HCT116 (cell line): ENCODE measurements at regions not wholly inside any gene's neighbourhood (a gene's known extent, or its start where the extent isn't known, plus 50 kb on each side); places are given as distances from the start of the nearest gene placed in this dataset.

Experiments
- ATAC-seq: fragments of 200-7000 bp; cut with Tn5 transposase; 2 replicates; pipeline ENCODE4 v1.9.1; 2020; ENCODE audit warnings: mild to moderate bottlenecking, moderate library complexity
- BruUV-seq: library from RNA; stranded (reverse); fragments of 400-500 nt; replicated peaks from 2 replicates; lab custom pipeline; 2021; lab: Mats Ljungman, UMichigan
- CTCF ChIA-PET: fragments of 300-600 bp; sonication (Branson Sonifier 250); formaldehyde crosslinking; loops from one replicate; lab custom pipeline; 2021; ENCODE audit warnings: antibody characterized with exemption; lab: Charles Lee
- POLR2A ChIA-PET: fragments of 300-600, 350-600 bp; sonication (Branson Sonifier 250); formaldehyde crosslinking; loops from one replicate; lab custom pipeline; 2021; ENCODE audit warnings: antibody characterized with exemption; lab: Charles Lee
- RAD21 ChIA-PET, 2 experiments: fragments of 300-600 bp; sonication (Branson Sonifier 250); formaldehyde crosslinking; loops; one replicate each; lab custom pipeline; 2023; ENCODE audit warnings: low total read pairs in 2 of 2; ENCODE audit not compliant: uncharacterized antibody in 2 of 2, unreplicated experiment in 2 of 2, low non-redundant PET in 1 of 2; lab: Charles Lee
- DNase-seq: peaks from one replicate; pipeline ENCODE4 v3.0.0-alpha.2; 2010; ENCODE audit warnings: low read depth, low spot score
- H2AFZ ChIP-seq: fragments of 200-600 bp; shearing (Covaris generic), sonication (generic); 2 replicates; pipeline ENCODE4 v1.6.1; 2017; ENCODE audit warnings: low read depth, mixed run types, mixed read lengths, antibody characterized with exemption, low read length; ENCODE audit not compliant: poor library complexity, severe bottlenecking
- H3K27ac ChIP-seq: 2 replicates; pipeline ENCODE4 v1.5.1; 2012; ENCODE audit warnings: low read depth, low read length
- H3K27me3 ChIP-seq: fragments of 200-600 bp; sonication (generic); 2 replicates; pipeline ENCODE4 v1.6.1; 2016; ENCODE audit warnings: mixed run types, low read length, mixed read lengths; ENCODE audit not compliant: insufficient read depth
- H3K36me3 ChIP-seq, 2 experiments: fragments of 200-500 bp in 1 of 2; fragments of 200-600 bp in 1 of 2; sonication (Bioruptor generic) in 1 of 2; sonication (generic) in 1 of 2; 2 replicates each; pipeline versions ENCODE4 v1.5.1 to v1.6.1; 2014 to 2016; ENCODE audit warnings: low read length in 2 of 2, inconsistent platforms in 1 of 2, mixed read lengths in 1 of 2, mixed run types in 1 of 2; ENCODE audit not compliant: insufficient read depth in 2 of 2, control insufficient read depth in 1 of 2
- H3K4me1 ChIP-seq, 2 experiments: fragments of 200-600 bp in 1 of 2; sonication (generic) in 1 of 2; 2 replicates each; pipeline versions ENCODE4 v1.5.1 to v1.6.1; 2012 to 2017; ENCODE audit warnings: low read length in 2 of 2, inconsistent platforms in 1 of 2, mild to moderate bottlenecking in 1 of 2, mixed read lengths in 1 of 2, mixed run types in 1 of 2, moderate library complexity in 1 of 2; ENCODE audit not compliant: insufficient read depth in 2 of 2, control insufficient read depth in 1 of 2
- H3K4me2 ChIP-seq: fragments of 200-600 bp; sonication (generic); 2 replicates; pipeline ENCODE4 v1.6.1; 2017; ENCODE audit warnings: mixed run types, low read length, mixed read lengths
- H3K4me3 ChIP-seq, 2 experiments: fragments of 200-600 bp in 1 of 2; sonication (generic) in 1 of 2; replicated peaks in 1 of 2; 2 replicates each; pipeline ENCODE4 v1.5.1; 2011 to 2016; ENCODE audit warnings: low read length in 2 of 2, control low read depth in 1 of 2, low read depth in 1 of 2, mild to moderate bottlenecking in 1 of 2, mixed read lengths in 1 of 2, mixed run types in 1 of 2
- H3K79me2 ChIP-seq: fragments of 200-600 bp; sonication (generic); 2 replicates; pipeline ENCODE4 v1.6.1; 2017; ENCODE audit warnings: mild to moderate bottlenecking, mixed run types, low read length, moderate library complexity, mixed read lengths; ENCODE audit not compliant: insufficient read depth
- H3K9ac ChIP-seq: fragments of 200-600 bp; sonication (generic); 2 replicates; pipeline ENCODE4 v1.6.1; 2016; ENCODE audit warnings: low read length, mixed read lengths
- H3K9me2 ChIP-seq: fragments of 200-600 bp; sonication (generic), shearing (Covaris generic); 2 replicates; pipeline ENCODE4 v1.6.1; 2017; ENCODE audit warnings: mixed run types, mild to moderate bottlenecking, moderate library complexity; ENCODE audit not compliant: insufficient read depth
- H3K9me3 ChIP-seq, 2 experiments: fragments of 200-500 bp in 1 of 2; fragments of 200-600 bp in 1 of 2; sonication (Bioruptor generic) in 1 of 2; sonication (generic) in 1 of 2; 2 replicates each; pipeline ENCODE4 v1.6.1; 2014 to 2017; ENCODE audit warnings: low read length in 2 of 2, mixed read lengths in 2 of 2, inconsistent platforms in 1 of 2, low read depth in 1 of 2, mild to moderate bottlenecking in 1 of 2, mixed run types in 1 of 2, moderate library complexity in 1 of 2; ENCODE audit not compliant: control insufficient read depth in 1 of 2, insufficient read depth in 1 of 2
- H4K20me1 ChIP-seq: fragments of 200-600 bp; sonication (generic), shearing (Covaris generic); 2 replicates; pipeline ENCODE4 v1.6.1; 2017; ENCODE audit warnings: mixed run types, mild to moderate bottlenecking, moderate library complexity; ENCODE audit not compliant: insufficient read depth
- ATF3 ChIP-seq: IDR thresholded peaks from 2 replicates; pipeline ENCODE4 v1.6.1; 2012
- CBX3 ChIP-seq: IDR thresholded peaks from 2 replicates; pipeline ENCODE4 v1.6.1; 2012; ENCODE audit warnings: low read depth
- CEBPB ChIP-seq: IDR thresholded peaks from 2 replicates; pipeline ENCODE4 v1.6.1; 2012; ENCODE audit warnings: low read depth
- EGR1 ChIP-seq: IDR thresholded peaks from 2 replicates; pipeline ENCODE4 v1.6.1; 2012; ENCODE audit warnings: low read depth
- ELF1 ChIP-seq: IDR thresholded peaks from 2 replicates; pipeline ENCODE4 v1.6.1; 2012; ENCODE audit warnings: low read depth, borderline replicate concordance
- EZH2 ChIP-seq: fragments of 200-600 bp; sonication (generic); IDR thresholded peaks from 2 replicates; pipeline ENCODE4 v1.6.1; 2017; ENCODE audit warnings: antibody characterized with exemption, mixed run types
- EZH2phosphoT487 ChIP-seq: fragments of 200-600 bp; IDR thresholded peaks from 2 replicates; pipeline ENCODE4 v1.6.1; 2018; ENCODE audit warnings: antibody characterized with exemption, borderline replicate concordance
- FOSL1 ChIP-seq: IDR thresholded peaks from 2 replicates; pipeline ENCODE4 v1.6.1; 2012; ENCODE audit warnings: low read depth
- JUND ChIP-seq: IDR thresholded peaks from 2 replicates; pipeline ENCODE4 v1.6.1; 2012
- MAX ChIP-seq: IDR thresholded peaks from 2 replicates; pipeline ENCODE4 v1.6.1; 2012
- POLR2A ChIP-seq: IDR thresholded peaks from 2 replicates; pipeline ENCODE4 v1.7.0; 2011; ENCODE audit warnings: borderline replicate concordance; ENCODE audit not compliant: insufficient read depth, insufficient read length; ENCODE audit errors: extremely low read depth
- RAD21 ChIP-seq: IDR thresholded peaks from 2 replicates; pipeline ENCODE4 v1.6.1; 2012; ENCODE audit warnings: low read depth, mild to moderate bottlenecking
- REST ChIP-seq: IDR thresholded peaks from 2 replicates; pipeline ENCODE4 v1.6.1; 2012; ENCODE audit warnings: low read depth
- SIN3A ChIP-seq: IDR thresholded peaks from 2 replicates; pipeline ENCODE4 v1.6.1; 2012; ENCODE audit warnings: low read depth
- SP1 ChIP-seq: IDR thresholded peaks from 2 replicates; pipeline ENCODE4 v1.6.1; 2012; ENCODE audit warnings: low read depth
- SRF ChIP-seq: IDR thresholded peaks from 2 replicates; pipeline ENCODE4 v1.6.1; 2012; ENCODE audit warnings: low read depth
- TCF7L2 ChIP-seq: IDR thresholded peaks from 2 replicates; pipeline ENCODE4 v1.7.0; 2011; ENCODE audit warnings: borderline replicate concordance, inconsistent platforms; ENCODE audit not compliant: insufficient read depth, insufficient read length; ENCODE audit errors: extremely low read depth
- YY1 ChIP-seq: IDR thresholded peaks from 2 replicates; pipeline ENCODE4 v1.6.1; 2011; ENCODE audit warnings: low read length, low read depth, moderate library complexity, mild to moderate bottlenecking; ENCODE audit not compliant: insufficient replicate concordance; ENCODE audit errors: extremely low read depth
- ZBTB33 ChIP-seq: IDR thresholded peaks from 2 replicates; pipeline ENCODE4 v1.6.1; 2011; ENCODE audit warnings: mild to moderate bottlenecking, low read length, moderate library complexity; ENCODE audit not compliant: insufficient replicate concordance; ENCODE audit errors: extremely low read depth
- ZFX ChIP-seq: fragments of 450-650 bp; IDR thresholded peaks from 2 replicates; pipeline ENCODE4 v1.6.1; 2017
- ZNF274 ChIP-seq: fragments of 200-500 bp; sonication (Bioruptor generic); IDR thresholded peaks from 2 replicates; pipeline ENCODE4 v1.6.1; 2014; ENCODE audit warnings: mild to moderate bottlenecking, low read depth, low read length, inconsistent platforms
- intact Hi-C: fragments of 100-400 bp; cut with micrococcal nuclease; formaldehyde crosslinking; loops from 2 replicates; pipeline ENCODE4 v1.10.0; 2022

- BruUV-seq = no TSS peak
- peak; percentile 78 for DNase-seq
- H2AFZ ChIP-seq = no peak overlapping the region
- H4K20me1 ChIP-seq = no peaks in the 10 kb centered on the region
- H3K9ac ChIP-seq = peak overlapping the region; percentile 49
- no peaks in the 10 kb centered on the region for H3K9me3 ChIP-seq
- peaks cover 15 to 32% of the 10 kb centered on the region in 2 experiments for H3K4me1 ChIP-seq
- H3K9me2 ChIP-seq = no peaks in the 10 kb centered on the region
- no peaks in the 10 kb centered on the region for H3K27me3 ChIP-seq
- RAD21 ChIA-PET = no interaction called here
- no peaks in the 10 kb centered on the region for H3K36me3 ChIP-seq
- H3K4me3 ChIP-seq = peak overlapping the region in 1 of 2 experiments; percentile 37; a peak in 3 of 4 replicates
- CTCF ChIA-PET = no interaction called here
- no peaks in the 10 kb centered on the region for H3K79me2 ChIP-seq
- intact Hi-C loops = no loop called here
- TF ChIP-seq EGR1 = no peak
- TF ChIP-seq SIN3A = peak; percentile 53; the same call in 1 of the 2 replicates
- TF ChIP-seq SP1 = peak; percentile 58
- TF ChIP-seq ZFX = no peak
- TF ChIP-seq TCF7L2 = peak; percentile 7
- peak; percentile 75 for TF ChIP-seq FOSL1
- peak; percentile 38 for TF ChIP-seq SRF
- TF ChIP-seq MAX = peak; percentile 44
- TF ChIP-seq CBX3 = peak; percentile 78; the same call in 1 of the 2 replicates
- TF ChIP-seq JUND = peak; percentile 84
- no peak for TF ChIP-seq ZNF274
- TF ChIP-seq REST = no peak
- no peak for TF ChIP-seq CEBPB
- no peak for TF ChIP-seq EZH2
- TF ChIP-seq POLR2A = no peak
- peak; percentile 52 for TF ChIP-seq ATF3
- TF ChIP-seq ELF1 = peak; percentile 47
- TF ChIP-seq ZBTB33 = no peak
- TF ChIP-seq YY1 = no peak
- peak; percentile 33 for TF ChIP-seq RAD21
- no peak for TF ChIP-seq EZH2phosphoT487
- peak; percentile 92 for ATAC-seq
- peak overlapping the region; percentile 88 for H3K27ac ChIP-seq
- POLR2A ChIA-PET = no interaction called here
- H3K4me2 ChIP-seq = peak overlapping the region; percentile 66
Measured at GRCh38 chr4:19739101-19739651, 512.5 kb upstream of the SLIT2 start.
